OCI-LY7 (cell line): ENCODE measurements at regions not wholly inside any gene's neighbourhood (a gene's known extent, or its start where the extent isn't known, plus 50 kb on each side); places are given as distances from the start of the nearest gene placed in this dataset.

Experiments used
- BruUV-seq: library from RNA; stranded (reverse); fragments of 400-500 nt; replicated peaks from 2 replicates; lab custom pipeline; 2021; lab: Mats Ljungman, UMichigan
- CTCF ChIA-PET: fragments of 300-600 bp; sonication (Branson Sonifier 250); formaldehyde crosslinking; loops from one replicate; lab custom pipeline; 2022; ENCODE audit warnings: antibody characterized with exemption; ENCODE audit not compliant: unreplicated experiment; lab: Charles Lee
- POLR2A ChIA-PET: fragments of 300-600 bp; sonication (Branson Sonifier 250); formaldehyde crosslinking; loops from one replicate; lab custom pipeline; 2022; ENCODE audit warnings: antibody characterized with exemption; lab: Charles Lee
- DNase-seq: peaks from one replicate; pipeline ENCODE4 v3.0.0-alpha.2; 2015; ENCODE audit warnings: low spot score
- H2AFZ ChIP-seq: fragments of 200-600 bp; sonication (generic), shearing (Covaris generic); 2 replicates; pipeline ENCODE4 v1.6.1; 2014; ENCODE audit warnings: mild to moderate bottlenecking, antibody characterized with exemption, low read length, moderate library complexity
- H3K27ac ChIP-seq: fragments of 200-600 bp; sonication (generic); 2 replicates; pipeline ENCODE4 v1.5.1; 2014; ENCODE audit warnings: mixed run types, low read depth, mild to moderate bottlenecking, moderate library complexity, low read length, inconsistent platforms; ENCODE audit not compliant: poor library complexity, severe bottlenecking
- H3K36me3 ChIP-seq: fragments of 200-600 bp; sonication (generic); 2 replicates; pipeline ENCODE4 v1.6.1; 2014; ENCODE audit warnings: mild to moderate bottlenecking, antibody characterized with exemption, low read length, moderate library complexity, mixed read lengths; ENCODE audit not compliant: insufficient read depth
- H3K4me1 ChIP-seq: fragments of 200-600 bp; sonication (generic); 2 replicates; pipeline ENCODE4 v1.5.1; 2014; ENCODE audit warnings: mild to moderate bottlenecking, low read length; ENCODE audit not compliant: insufficient read depth, poor library complexity, severe bottlenecking
- H3K4me2 ChIP-seq: fragments of 200-600 bp; sonication (generic); 2 replicates; pipeline ENCODE4 v1.6.1; 2014; ENCODE audit warnings: mild to moderate bottlenecking, low read length
- H3K4me3 ChIP-seq: fragments of 200-600 bp; sonication (generic); 2 replicates; pipeline ENCODE4 v1.5.1; 2014; ENCODE audit warnings: mild to moderate bottlenecking, low read depth, low read length; ENCODE audit not compliant: poor library complexity, severe bottlenecking
- H3K79me2 ChIP-seq: fragments of 200-600 bp; sonication (generic); 2 replicates; pipeline ENCODE4 v1.6.1; 2016; ENCODE audit warnings: low read depth, mild to moderate bottlenecking, low read length, moderate library complexity, mixed read lengths; ENCODE audit not compliant: insufficient read depth
- H3K9me2 ChIP-seq: fragments of 200-600 bp; sonication (generic); 2 replicates; pipeline ENCODE4 v1.6.1; 2016; ENCODE audit warnings: mild to moderate bottlenecking, low read length, mixed read lengths; ENCODE audit not compliant: insufficient read depth
- H3K9me3 ChIP-seq: fragments of 200-600 bp; sonication (generic); 2 replicates; pipeline ENCODE4 v1.6.1; 2014; ENCODE audit warnings: mild to moderate bottlenecking, mixed run types, low read length, mixed read lengths
- H4K20me1 ChIP-seq: fragments of 200-600 bp; sonication (generic); 2 replicates; pipeline ENCODE4 v1.6.1; 2014; ENCODE audit warnings: mild to moderate bottlenecking, antibody characterized with exemption, low read length, moderate library complexity, mixed read lengths; ENCODE audit not compliant: insufficient read depth
- EZH2phosphoT487 ChIP-seq: fragments of 200-600 bp; sonication (generic); IDR thresholded peaks from 2 replicates; pipeline ENCODE4 v1.6.1; 2018; ENCODE audit warnings: low read depth, borderline replicate concordance, mild to moderate bottlenecking, mixed run types, antibody characterized with exemption, low read length, moderate library complexity, mixed read lengths
- intact Hi-C: fragments of 100-400 bp; cut with micrococcal nuclease; formaldehyde crosslinking; loops from one replicate; pipeline ENCODE4 v1.10.0; 2022; ENCODE audit not compliant: unreplicated experiment
- TF ChIP-seq, protein P1 (sequence below): fragments of 200-600 bp; sonication (generic); conservative IDR thresholded peaks from 2 replicates; pipeline ENCODE4 v1.5.1; 2014; ENCODE audit warnings: mild to moderate bottlenecking, antibody characterized with exemption, low read length, moderate library complexity, mixed read lengths

- H3K4me3 ChIP-seq, result no peak overlapping the region
- H3K27ac ChIP-seq, result no peak overlapping the region
- TF ChIP-seq EZH2phosphoT487, result no peak
- TF ChIP-seq, protein P1, sequence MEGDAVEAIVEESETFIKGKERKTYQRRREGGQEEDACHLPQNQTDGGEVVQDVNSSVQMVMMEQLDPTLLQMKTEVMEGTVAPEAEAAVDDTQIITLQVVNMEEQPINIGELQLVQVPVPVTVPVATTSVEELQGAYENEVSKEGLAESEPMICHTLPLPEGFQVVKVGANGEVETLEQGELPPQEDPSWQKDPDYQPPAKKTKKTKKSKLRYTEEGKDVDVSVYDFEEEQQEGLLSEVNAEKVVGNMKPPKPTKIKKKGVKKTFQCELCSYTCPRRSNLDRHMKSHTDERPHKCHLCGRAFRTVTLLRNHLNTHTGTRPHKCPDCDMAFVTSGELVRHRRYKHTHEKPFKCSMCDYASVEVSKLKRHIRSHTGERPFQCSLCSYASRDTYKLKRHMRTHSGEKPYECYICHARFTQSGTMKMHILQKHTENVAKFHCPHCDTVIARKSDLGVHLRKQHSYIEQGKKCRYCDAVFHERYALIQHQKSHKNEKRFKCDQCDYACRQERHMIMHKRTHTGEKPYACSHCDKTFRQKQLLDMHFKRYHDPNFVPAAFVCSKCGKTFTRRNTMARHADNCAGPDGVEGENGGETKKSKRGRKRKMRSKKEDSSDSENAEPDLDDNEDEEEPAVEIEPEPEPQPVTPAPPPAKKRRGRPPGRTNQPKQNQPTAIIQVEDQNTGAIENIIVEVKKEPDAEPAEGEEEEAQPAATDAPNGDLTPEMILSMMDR, result no peak
- ChIA-PET CTCF (no interaction called here), POLR2A (interaction anchor here (0.6 to 1.9 kb wide), 6 partner anchors 17 to 1299 kb away, joined by 3 to 4 read pairs (median 3); no protein-coding TSS in a partner anchor)
- no peak overlapping the region for H3K4me2 ChIP-seq
- intact Hi-C loops, result no loop called here
- H3K9me3 ChIP-seq, result no peaks in the 10 kb centered on the region
- no peaks in the 10 kb centered on the region for H3K4me1 ChIP-seq
- H4K20me1 ChIP-seq, result no peaks in the 10 kb centered on the region
- no peak for DNase-seq
- H3K79me2 ChIP-seq, result no peaks in the 10 kb centered on the region
- no TSS peak for BruUV-seq
- H3K9me2 ChIP-seq, result no peaks in the 10 kb centered on the region
- H3K36me3 ChIP-seq, result no peaks in the 10 kb centered on the region
- H2AFZ ChIP-seq, result no peak overlapping the region
These were observed 654.3 kb upstream of the LCORL start for GRCh38 chr4:18675586-18676525.

DNA sequence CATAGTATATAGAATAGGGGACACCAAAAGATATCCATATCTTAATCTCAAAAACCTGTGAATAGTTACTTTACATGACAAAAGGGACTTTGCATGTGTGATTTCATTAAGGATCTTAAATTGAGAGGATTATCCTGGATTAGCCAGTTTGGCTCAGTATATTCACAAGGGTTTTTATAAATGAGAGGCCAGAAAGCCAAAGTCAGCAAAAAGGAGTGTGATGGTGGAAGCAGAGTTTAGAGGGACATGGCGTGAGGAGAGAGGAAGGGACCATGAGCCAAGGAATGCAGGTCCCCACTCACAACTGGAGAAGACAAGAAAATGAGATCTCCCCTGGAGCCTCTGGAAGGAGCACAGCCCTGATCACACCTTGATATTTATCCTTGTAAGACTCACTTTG lies 648.5 kb upstream of the LCORL start:
- Histone ChIP-seq H3K79me2 (no peaks in the 10 kb centered on the region), H3K4me2 (no peak overlapping the region), H3K4me3 (no peak overlapping the region), H3K27ac (no peak overlapping the region), H3K36me3 (no peaks in the 10 kb centered on the region), H3K9me3 (no peaks in the 10 kb centered on the region), H4K20me1 (no peaks in the 10 kb centered on the region), H3K9me2 (no peaks in the 10 kb centered on the region), H3K4me1 (no peaks in the 10 kb centered on the region), H2AFZ (no peak overlapping the region)
- no peak for DNase-seq
- ChIA-PET CTCF (no interaction called here), POLR2A (interaction anchor here (0.8 kb wide), 1 partner anchor 26 kb away, joined by 5 read pairs; no protein-coding TSS in a partner anchor)
- BruUV-seq, result no TSS peak
- intact Hi-C loops, result no loop called here
- TF ChIP-seq EZH2phosphoT487, result no peak
- TF ChIP-seq, protein P1, result no peak

DNA sequence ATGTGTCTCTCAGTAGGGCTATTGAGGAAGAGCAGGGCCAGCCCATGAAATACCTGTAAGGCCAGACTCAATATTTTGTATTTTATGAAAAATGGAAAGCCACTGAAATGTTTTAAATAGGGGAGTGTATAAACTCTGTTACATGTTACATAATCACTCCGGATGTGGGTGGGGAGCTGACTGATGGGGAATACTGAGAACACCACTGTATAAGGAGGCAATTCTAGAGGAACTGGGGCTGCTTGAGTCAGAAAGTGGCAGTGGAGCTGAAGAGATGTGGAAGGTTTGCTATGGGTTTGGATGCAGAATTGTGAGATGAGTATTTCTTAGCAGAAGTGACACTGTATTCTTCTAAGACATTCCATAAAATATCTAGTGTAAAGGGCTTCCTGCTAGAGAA lies 647.8 kb upstream of the LCORL start:
- Histone ChIP-seq H3K4me1 (no peaks in the 10 kb centered on the region), H3K4me2 (no peak overlapping the region), H3K9me3 (no peaks in the 10 kb centered on the region), H3K79me2 (no peaks in the 10 kb centered on the region), H3K36me3 (no peaks in the 10 kb centered on the region), H3K9me2 (no peaks in the 10 kb centered on the region), H4K20me1 (no peaks in the 10 kb centered on the region), H3K27ac (no peak overlapping the region), H3K4me3 (no peak overlapping the region), H2AFZ (no peak overlapping the region)
- TF ChIP-seq, protein P1, result no peak
- no peak for TF ChIP-seq EZH2phosphoT487
- ChIA-PET POLR2A (no interaction called here), CTCF (no interaction called here)
- intact Hi-C loops, result no loop called here
- DNase-seq, result no peak
- BruUV-seq, result no TSS peak
